RWPE2 (cell line): ENCODE measurements at regions not wholly inside any gene's neighbourhood (a gene's known extent, or its start where the extent isn't known, plus 50 kb on each side); places are given as distances from the start of the nearest gene placed in this dataset.

Experiments
- ATAC-seq: fragments of 200-7000 bp; cut with Tn5 transposase; 3 replicates; pipeline ENCODE4 v1.9.1; 2021; ENCODE audit warnings: low read depth
- DNase-seq: peaks from one replicate; pipeline ENCODE4 v3.0.0-alpha.2; 2020; ENCODE audit warnings: low spot score
- H3K27ac ChIP-seq: fragments of 450-650 bp; 2 replicates; pipeline ENCODE4 v1.5.1; 2017; ENCODE audit warnings: mild to moderate bottlenecking; ENCODE audit not compliant: poor library complexity, severe bottlenecking
- H3K27me3 ChIP-seq: fragments of 250-450 bp; sonication (Bioruptor Pico); 2 replicates; pipeline ENCODE4 v1.5.1; 2021; ENCODE audit warnings: mild to moderate bottlenecking, moderate library complexity; ENCODE audit not compliant: insufficient read depth, poor library complexity, severe bottlenecking
- H3K36me3 ChIP-seq: fragments of 250-450 bp; sonication (Bioruptor Pico); 2 replicates; pipeline ENCODE4 v1.5.1; 2020; ENCODE audit warnings: low read depth, mild to moderate bottlenecking, moderate library complexity
- H3K4me1 ChIP-seq: fragments of 250-450 bp; sonication (Bioruptor Pico); 2 replicates; pipeline ENCODE4 v1.5.1; 2021; ENCODE audit warnings: mild to moderate bottlenecking, moderate library complexity; ENCODE audit not compliant: insufficient read depth, poor library complexity, severe bottlenecking
- H3K4me3 ChIP-seq: fragments of 250-450 bp; sonication (Bioruptor Pico); 2 replicates; pipeline ENCODE4 v1.5.1; 2021; ENCODE audit warnings: mild to moderate bottlenecking, moderate library complexity; ENCODE audit not compliant: severe bottlenecking
- H3K9me3 ChIP-seq: fragments of 250-450 bp; sonication (Bioruptor Pico); 2 replicates; pipeline ENCODE4 v1.5.1; 2021; ENCODE audit warnings: mild to moderate bottlenecking, moderate library complexity; ENCODE audit not compliant: severe bottlenecking
- CTCF ChIP-seq: fragments of 450-650 bp; IDR thresholded peaks from one replicate; pipeline ENCODE4 v1.5.1; 2017; ENCODE audit warnings: mild to moderate bottlenecking, moderate library complexity; ENCODE audit not compliant: poor library complexity, severe bottlenecking

- Histone ChIP-seq H3K4me1 (peaks cover 31% of the 10 kb centered on the region), H3K9me3 (no peaks in the 10 kb centered on the region), H3K4me3 (no peak overlapping the region), H3K36me3 (no peaks in the 10 kb centered on the region), H3K27me3 (no peaks in the 10 kb centered on the region), H3K27ac (peak overlapping the region; percentile 32)
- no peak for TF ChIP-seq CTCF
- no peak for DNase-seq
- peak; percentile 81 for ATAC-seq
Observed at GRCh38 chr1:232704694-232705680, 75.1 kb upstream of the SIPA1L2 start.

DNA sequence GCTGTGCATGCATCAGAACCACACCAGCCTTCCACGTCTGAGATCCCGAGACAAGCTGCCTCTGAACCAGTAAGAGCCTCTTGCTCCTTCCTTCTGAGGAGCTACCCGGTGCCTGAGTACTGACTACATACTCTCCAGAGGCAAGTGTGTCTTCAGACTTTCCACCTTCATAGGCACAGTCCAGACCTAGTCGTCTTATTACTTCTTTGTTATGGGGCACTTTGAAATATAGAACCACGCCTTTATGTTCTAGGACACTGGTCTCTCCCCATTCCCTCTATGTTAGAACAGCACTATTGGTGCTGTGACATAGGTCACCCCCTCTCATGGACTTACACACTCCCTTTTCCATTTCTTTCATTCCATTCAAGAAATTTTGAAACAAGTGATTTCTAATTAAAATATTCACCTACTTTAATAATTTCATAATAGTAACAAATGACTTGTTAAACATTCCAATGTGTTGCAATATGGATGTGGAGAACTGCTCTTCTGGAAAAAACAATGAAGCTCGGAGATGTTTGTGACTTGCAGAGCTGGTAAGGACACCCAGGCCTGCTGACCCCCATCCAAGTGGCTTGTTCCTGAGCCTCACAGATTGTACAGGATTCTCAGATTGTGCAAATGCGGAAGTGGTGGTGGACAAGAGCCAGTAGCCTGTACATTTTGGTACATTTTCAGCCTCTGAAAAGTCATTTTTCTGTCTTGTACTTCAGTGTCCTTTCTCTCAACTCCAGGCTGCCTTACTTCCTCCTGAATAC lies 76.1 kb upstream of the SIPA1L2 start:
- no peak for ATAC-seq

GRCh38 chr1:232707142-232707541 lies 77.2 kb upstream of the SIPA1L2 start:
- Histone ChIP-seq H3K27me3 (no peaks in the 10 kb centered on the region), H3K36me3 (no peaks in the 10 kb centered on the region), H3K4me1 (peaks cover 31% of the 10 kb centered on the region), H3K9me3 (no peaks in the 10 kb centered on the region), H3K4me3 (no peak overlapping the region), H3K27ac (no peak overlapping the region)
- TF ChIP-seq CTCF: no peak
- DNase-seq (no peak), ATAC-seq (no peak)

More for the DNA sequence above, 76.1 kb upstream of the SIPA1L2 start:
- Histone ChIP-seq H3K4me1 (peaks cover 31% of the 10 kb centered on the region), H3K27ac (peak overlapping the region; percentile 32), H3K36me3 (no peaks in the 10 kb centered on the region), H3K9me3 (no peaks in the 10 kb centered on the region), H3K4me3 (no peak overlapping the region), H3K27me3 (no peaks in the 10 kb centered on the region)
- no peak for TF ChIP-seq CTCF
- no peak for DNase-seq

DNA sequence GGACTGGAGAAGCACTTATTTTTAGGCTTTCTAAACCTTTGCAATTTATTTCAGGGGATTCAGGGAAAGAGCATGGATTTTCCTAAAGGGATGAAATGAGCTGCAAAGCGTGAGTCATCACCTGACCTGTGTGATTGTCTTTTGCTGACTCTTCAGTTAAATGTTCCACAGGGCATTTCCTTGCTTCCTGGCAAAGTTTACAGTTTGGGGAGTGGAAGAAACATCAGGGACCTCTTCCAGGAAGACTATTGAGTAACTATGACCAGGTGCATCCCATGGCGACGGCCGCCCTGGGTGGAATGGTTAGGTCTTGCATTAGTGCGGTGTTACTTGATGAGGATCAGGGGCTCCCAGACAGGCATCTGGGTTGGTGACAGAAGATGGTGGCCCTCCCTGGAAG lies 79.5 kb upstream of the SIPA1L2 start:
- H3K27ac ChIP-seq: no peak overlapping the region
- DNase-seq (no peak), ATAC-seq (peak; percentile 67; the same call in 2 of the 3 replicates)
- H3K27me3 ChIP-seq: no peaks in the 10 kb centered on the region
- no peaks in the 10 kb centered on the region for H3K36me3 ChIP-seq
- peaks cover 29% of the 10 kb centered on the region for H3K4me1 ChIP-seq
- TF ChIP-seq CTCF: no peak
- no peaks in the 10 kb centered on the region for H3K9me3 ChIP-seq
- H3K4me3 ChIP-seq: no peak overlapping the region
